Prostate gland (tissue), 2 donors: ENCODE measurements at regions not wholly inside any gene's neighbourhood (a gene's known extent, or its start where the extent isn't known, plus 50 kb on each side); places are given as distances from the start of the nearest gene placed in this dataset.

Source experiments
- DNase-seq: peaks from one replicate; pipeline ENCODE4 v3.0.0-alpha.2; 2019; ENCODE audit warnings: low spot score
- H3K27ac ChIP-seq, 2 donors: fragments of 200-600 bp; sonication (generic); 2 replicates each; pipeline ENCODE4 v1.5.1; 2017 to 2019
- H3K27me3 ChIP-seq: fragments of 200-600 bp; sonication (generic); replicated peaks from 2 replicates; pipeline ENCODE4 v1.5.1; 2019; ENCODE audit not compliant: insufficient read depth
- H3K36me3 ChIP-seq, 2 donors: fragments of 200-600 bp; sonication (generic); 1 replicate in 1 of 2; 2 replicates in 1 of 2; pipeline versions ENCODE4 v1.5.1 to v1.8.1; 2017 to 2019
- H3K4me1 ChIP-seq: fragments of 200-600 bp; sonication (generic); replicated peaks from 2 replicates; pipeline ENCODE4 v1.5.1; 2019
- H3K4me3 ChIP-seq, 2 donors: fragments of 200-600 bp; sonication (generic); 2 replicates each; pipeline ENCODE4 v1.5.1; 2017 to 2019
- H3K9me3 ChIP-seq: fragments of 200-600 bp; sonication (generic); 2 replicates; pipeline ENCODE4 v1.5.1; 2017
- POLR2A ChIP-seq: fragments of 450-650 bp; IDR thresholded peaks from one replicate; pipeline ENCODE4 v1.6.1; 2016; ENCODE audit warnings: antibody characterized with exemption, mild to moderate bottlenecking
- POLR2AphosphoS5 ChIP-seq: sonication (generic); formaldehyde crosslinking; IDR thresholded peaks from one replicate; pipeline ENCODE4 v1.6.1; 2017; ENCODE audit warnings: antibody characterized with exemption
- WGBS: methylation state at CpG from one replicate; pipeline ENCODE4 v1.1.5; 2018; 5-methylcytosine and 5-hydroxymethylcytosine counted together
- intact Hi-C: fragments of 100-400 bp; cut with DNase I; formaldehyde crosslinking; loops from one replicate; pipeline ENCODE4 v1.14.2; 2022
- TF ChIP-seq, protein P1 (sequence below), 4 experiments: fragments of 200-600 bp in 2 of 4; fragments of 450-650 bp in 2 of 4; sonication (generic) in 2 of 4; IDR thresholded peaks; 1 replicate in 3 of 4; 2 replicates in 1 of 4; pipeline ENCODE4 v1.5.1; 2016 to 2019; ENCODE audit warnings: antibody characterized with exemption in 4 of 4, mild to moderate bottlenecking in 2 of 4, moderate library complexity in 2 of 4

DNA sequence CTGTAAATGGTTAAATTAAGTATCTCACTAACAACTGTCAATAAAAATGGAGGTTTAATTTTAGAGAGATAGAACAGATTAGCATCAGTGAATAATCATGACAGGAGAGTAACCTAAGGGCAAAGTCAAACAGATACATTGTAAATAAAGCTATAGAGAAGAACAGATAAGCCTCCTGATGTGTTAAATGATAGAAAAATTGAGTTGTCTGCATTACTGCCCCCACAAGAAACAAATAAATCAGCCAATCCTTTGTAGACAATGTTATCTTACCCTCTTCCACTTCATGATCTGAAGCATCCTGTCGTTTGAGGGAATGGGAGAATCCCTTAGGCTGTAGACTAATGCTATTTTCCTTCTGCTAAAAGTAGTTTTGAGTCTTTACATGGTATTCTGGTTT, 147.8 kb downstream of the PCDH18 start:
- Histone ChIP-seq H3K9me3 (no peaks in the 10 kb centered on the region), H3K27ac (no peak overlapping the region), H3K27me3 (no peaks in the 10 kb centered on the region), H3K36me3 (no peaks in the 10 kb centered on the region), H3K4me3 (no peak overlapping the region), H3K4me1 (no peaks in the 10 kb centered on the region)
- 29% methylated on average over 1 of the region's 1 CpG for WGBS
- intact Hi-C loops, result no loop called here
- DNase-seq, result no peak
- TF ChIP-seq POLR2AphosphoS5 (no peak), POLR2A (no peak)
- TF ChIP-seq, protein P1, sequence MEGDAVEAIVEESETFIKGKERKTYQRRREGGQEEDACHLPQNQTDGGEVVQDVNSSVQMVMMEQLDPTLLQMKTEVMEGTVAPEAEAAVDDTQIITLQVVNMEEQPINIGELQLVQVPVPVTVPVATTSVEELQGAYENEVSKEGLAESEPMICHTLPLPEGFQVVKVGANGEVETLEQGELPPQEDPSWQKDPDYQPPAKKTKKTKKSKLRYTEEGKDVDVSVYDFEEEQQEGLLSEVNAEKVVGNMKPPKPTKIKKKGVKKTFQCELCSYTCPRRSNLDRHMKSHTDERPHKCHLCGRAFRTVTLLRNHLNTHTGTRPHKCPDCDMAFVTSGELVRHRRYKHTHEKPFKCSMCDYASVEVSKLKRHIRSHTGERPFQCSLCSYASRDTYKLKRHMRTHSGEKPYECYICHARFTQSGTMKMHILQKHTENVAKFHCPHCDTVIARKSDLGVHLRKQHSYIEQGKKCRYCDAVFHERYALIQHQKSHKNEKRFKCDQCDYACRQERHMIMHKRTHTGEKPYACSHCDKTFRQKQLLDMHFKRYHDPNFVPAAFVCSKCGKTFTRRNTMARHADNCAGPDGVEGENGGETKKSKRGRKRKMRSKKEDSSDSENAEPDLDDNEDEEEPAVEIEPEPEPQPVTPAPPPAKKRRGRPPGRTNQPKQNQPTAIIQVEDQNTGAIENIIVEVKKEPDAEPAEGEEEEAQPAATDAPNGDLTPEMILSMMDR (IDR thresholded peaks at IDR 0.05), result no peak

DNA sequence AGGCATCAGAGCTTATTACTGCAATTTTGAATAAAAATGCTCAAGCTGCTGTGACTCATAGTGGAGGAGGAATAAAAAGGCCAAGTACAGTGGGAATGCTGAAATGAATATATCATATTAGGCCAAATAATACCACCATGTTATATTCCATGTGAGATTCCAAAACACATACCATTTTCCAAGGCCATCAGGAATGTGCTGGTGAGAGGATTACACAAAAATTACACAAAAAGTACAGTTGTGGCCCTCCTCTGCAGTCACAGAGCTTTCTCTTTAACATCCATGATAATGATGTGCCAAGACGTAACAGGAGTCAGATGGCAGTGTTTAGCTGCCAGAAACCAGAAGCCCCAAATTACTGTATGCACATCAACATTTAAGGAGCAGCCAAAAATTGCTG, 153.5 kb downstream of the PCDH18 start:
- intact Hi-C loops, result no loop called here
- whole genome bisulfite sequencing, result 71% methylated on average over 1 of the region's 1 CpG

DNA sequence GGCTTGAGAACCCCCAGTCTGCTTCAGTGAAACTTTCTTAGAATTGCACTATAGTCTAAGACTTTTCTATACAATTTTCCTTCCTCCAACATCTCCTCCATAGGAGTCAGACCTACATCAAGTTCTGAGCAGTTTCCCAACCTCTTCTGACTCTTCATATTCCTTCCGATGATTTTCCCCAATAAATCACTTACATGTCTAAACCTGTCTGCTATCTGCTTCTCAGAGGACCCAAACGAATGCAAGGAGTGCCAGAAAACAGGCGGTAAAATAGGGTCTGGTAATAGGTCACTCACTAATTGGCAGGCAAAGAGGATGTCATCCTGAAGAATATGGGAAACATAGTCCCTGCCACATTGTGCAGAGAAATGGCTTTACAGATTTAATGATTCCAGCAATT, 153.9 kb downstream of the PCDH18 start:
- WGBS, result 59% methylated on average over 3 of the region's 3 CpGs
- intact Hi-C loops, result no loop called here
- Histone ChIP-seq H3K4me3 (no peak overlapping the region), H3K4me1 (no peaks in the 10 kb centered on the region), H3K27me3 (no peaks in the 10 kb centered on the region), H3K36me3 (no peaks in the 10 kb centered on the region), H3K27ac (no peak overlapping the region), H3K9me3 (no peaks in the 10 kb centered on the region)
- DNase-seq, result no peak
- TF ChIP-seq POLR2AphosphoS5 (no peak), POLR2A (no peak)
- TF ChIP-seq, protein P1 (IDR thresholded peaks at IDR 0.05), result no peak

More for the DNA sequence above, 153.5 kb downstream of the PCDH18 start:
- Histone ChIP-seq H3K27ac (no peak overlapping the region), H3K27me3 (no peaks in the 10 kb centered on the region), H3K9me3 (no peaks in the 10 kb centered on the region), H3K36me3 (no peaks in the 10 kb centered on the region), H3K4me1 (no peaks in the 10 kb centered on the region), H3K4me3 (no peak overlapping the region)
- TF ChIP-seq POLR2A, result no peak
- TF ChIP-seq POLR2AphosphoS5, result no peak
- TF ChIP-seq, protein P1 (IDR thresholded peaks at IDR 0.05), result no peak
- no peak for DNase-seq

DNA sequence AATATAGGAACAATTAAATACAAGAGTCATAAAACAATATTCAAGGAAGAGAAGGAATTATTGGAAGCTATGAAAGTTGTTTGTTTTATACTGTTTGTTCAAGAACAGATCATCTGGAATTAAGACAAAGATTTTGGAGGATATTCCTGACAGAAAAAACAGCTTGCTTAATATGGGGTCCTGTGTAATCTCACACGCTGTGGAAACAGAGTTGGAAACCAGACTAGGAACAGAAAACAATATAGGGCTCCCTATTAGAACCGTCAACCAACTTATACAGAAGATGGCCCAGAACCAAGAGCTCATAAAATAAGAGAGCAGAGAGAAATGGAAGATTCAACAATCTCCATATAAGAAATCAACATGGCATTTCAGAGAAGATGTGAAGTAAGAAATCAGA, 156.0 kb downstream of the PCDH18 start:
- Histone ChIP-seq H3K27me3 (no peaks in the 10 kb centered on the region), H3K27ac (no peak overlapping the region), H3K4me3 (no peak overlapping the region), H3K9me3 (no peaks in the 10 kb centered on the region), H3K36me3 (no peaks in the 10 kb centered on the region), H3K4me1 (no peaks in the 10 kb centered on the region)
- 26% methylated on average over 2 of the region's 2 CpGs for WGBS
- TF ChIP-seq, protein P1 (IDR thresholded peaks at IDR 0.05), result no peak
- no peak for TF ChIP-seq POLR2AphosphoS5
- TF ChIP-seq POLR2A, result no peak
- no peak for DNase-seq
- intact Hi-C loops, result no loop called here

DNA sequence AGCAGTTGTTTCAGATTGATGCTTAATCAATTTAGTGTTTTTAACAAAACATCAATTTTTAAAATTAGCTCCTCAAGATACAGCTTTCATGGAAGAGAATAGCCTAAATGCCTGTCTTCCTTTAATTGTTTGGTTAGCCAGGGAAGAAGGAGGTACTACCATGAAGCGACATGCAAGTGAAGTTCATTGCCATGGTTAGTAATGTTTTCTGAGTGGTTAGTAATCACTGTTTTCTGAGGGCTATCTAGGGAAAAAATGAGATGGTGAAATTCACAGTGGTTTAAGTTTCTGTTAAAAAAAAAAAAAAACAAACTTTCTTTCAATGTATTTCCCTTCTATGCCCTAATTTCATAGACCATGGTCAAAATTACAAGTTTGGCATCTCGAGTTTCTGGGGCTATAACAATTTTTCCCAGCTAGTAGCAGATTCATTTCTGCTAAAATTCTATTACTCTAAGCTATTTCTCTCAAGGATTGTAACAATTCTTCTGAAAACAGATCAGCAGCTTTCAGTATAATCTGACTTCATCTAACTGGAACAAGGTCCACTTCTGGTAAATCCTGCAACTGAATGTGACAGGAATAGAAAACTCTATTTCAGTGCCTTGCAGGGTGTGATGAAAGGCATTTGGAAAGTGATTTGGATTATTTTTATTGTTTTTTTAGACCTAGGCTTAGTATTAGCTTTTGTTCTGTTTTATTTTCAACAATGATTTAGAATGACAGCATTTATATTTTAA, 157.0 kb downstream of the PCDH18 start:
- no peak for DNase-seq
- no peaks in the 10 kb centered on the region for H3K36me3 ChIP-seq
- WGBS, result 87% methylated on average over 2 of the region's 2 CpGs
- no peak overlapping the region for H3K4me3 ChIP-seq
- TF ChIP-seq POLR2A (no peak), POLR2AphosphoS5 (no peak)
- TF ChIP-seq, protein P1 (IDR thresholded peaks at IDR 0.05), result no peak
- H3K27ac ChIP-seq, result no peak overlapping the region
- no peaks in the 10 kb centered on the region for H3K4me1 ChIP-seq
- no peaks in the 10 kb centered on the region for H3K9me3 ChIP-seq
- no peaks in the 10 kb centered on the region for H3K27me3 ChIP-seq
- intact Hi-C loops, result no loop called here
